ENCODE measurements at regions not wholly inside any gene's neighbourhood (a gene's known extent, or its start where the extent isn't known, plus 50 kb on each side); places are given as distances from the start of the nearest gene placed in this dataset.

GRCh38 chr10:44242826-44243225, 142.1 kb downstream of the CXCL12 start:
- intact Hi-C loops (cut with DNase I): no loop called here
- WGBS: 95% methylated on average over 3 of the region's 3 CpGs
- H3K4me3 ChIP-seq: no peak overlapping the region

GRCh38 chr10:44242091-44242490, 142.8 kb downstream of the CXCL12 start:
- WGBS: 96% methylated on average over 2 of the region's 2 CpGs
- H3K36me3 ChIP-seq: no peaks in the 10 kb centered on the region
- no peak overlapping the region for H3K27ac ChIP-seq
- no peaks in the 10 kb centered on the region for H3K27me3 ChIP-seq (replicated peaks; ENCODE audit: insufficient read depth)
- H3K4me1 ChIP-seq (replicated peaks): no peaks in the 10 kb centered on the region
- no peaks in the 10 kb centered on the region for H3K9me3 ChIP-seq
- DNase-seq (ENCODE audit: low spot score): no peak
- intact Hi-C loops (cut with DNase I): no loop called here
- H3K4me3 ChIP-seq: no peak overlapping the region
- TF ChIP-seq POLR2AphosphoS5 (IDR thresholded peaks at IDR 0.05): no peak
- no peak for TF ChIP-seq POLR2A (IDR thresholded peaks at IDR 0.05)
- no peak for TF ChIP-seq CTCF (IDR thresholded peaks at IDR 0.05)

More at GRCh38 chr10:44242826-44243225, 142.1 kb downstream of the CXCL12 start:
- TF ChIP-seq CTCF (IDR thresholded peaks at IDR 0.05) (no peak), POLR2A (IDR thresholded peaks at IDR 0.05) (no peak), POLR2AphosphoS5 (IDR thresholded peaks at IDR 0.05) (no peak)
- H3K9me3 ChIP-seq: no peaks in the 10 kb centered on the region
- no peaks in the 10 kb centered on the region for H3K36me3 ChIP-seq
- H3K27me3 ChIP-seq (replicated peaks; ENCODE audit: insufficient read depth): no peaks in the 10 kb centered on the region
- H3K27ac ChIP-seq: no peak overlapping the region
- DNase-seq (ENCODE audit: low spot score): no peak
- no peaks in the 10 kb centered on the region for H3K4me1 ChIP-seq (replicated peaks)

GRCh38 chr10:44240584-44241205, 144.2 kb downstream of the CXCL12 start:
- Histone ChIP-seq H3K36me3 (no peaks in the 10 kb centered on the region), H3K4me1 (replicated peaks) (no peaks in the 10 kb centered on the region), H3K27me3 (replicated peaks; ENCODE audit: insufficient read depth) (no peaks in the 10 kb centered on the region), H3K4me3 (no peak overlapping the region), H3K9me3 (no peaks in the 10 kb centered on the region), H3K27ac (no peak overlapping the region)
- no peak for DNase-seq (ENCODE audit: low spot score)
- no peak for TF ChIP-seq POLR2AphosphoS5 (IDR thresholded peaks at IDR 0.05)
- TF ChIP-seq POLR2A (IDR thresholded peaks at IDR 0.05): no peak
- WGBS: 89% methylated on average over 6 of the region's 6 CpGs
- intact Hi-C loops (cut with DNase I): no loop called here

GRCh38 chr10:44238212-44238611, 146.7 kb downstream of the CXCL12 start:
- Histone ChIP-seq H3K27me3 (replicated peaks; ENCODE audit: insufficient read depth) (no peaks in the 10 kb centered on the region), H3K27ac (no peak overlapping the region), H3K4me1 (replicated peaks) (no peaks in the 10 kb centered on the region), H3K4me3 (no peak overlapping the region), H3K9me3 (no peaks in the 10 kb centered on the region), H3K36me3 (no peaks in the 10 kb centered on the region)
- TF ChIP-seq POLR2AphosphoS5 (IDR thresholded peaks at IDR 0.05) (no peak), POLR2A (IDR thresholded peaks at IDR 0.05) (no peak), CTCF (IDR thresholded peaks at IDR 0.05) (no peak)
- no peak for DNase-seq (ENCODE audit: low spot score)
- WGBS: 90% methylated on average over 3 of the region's 3 CpGs
- intact Hi-C loops (cut with DNase I): no loop called here

GRCh38 chr10:44237364-44238049, 147.4 kb downstream of the CXCL12 start:
- intact Hi-C loops (cut with DNase I): no loop called here
- no peaks in the 10 kb centered on the region for H3K27me3 ChIP-seq (replicated peaks; ENCODE audit: insufficient read depth)
- TF ChIP-seq POLR2A (IDR thresholded peaks at IDR 0.05) (no peak), CTCF (IDR thresholded peaks at IDR 0.05) (no peak), POLR2AphosphoS5 (IDR thresholded peaks at IDR 0.05) (no peak)
- no peak overlapping the region for H3K27ac ChIP-seq
- no peak overlapping the region for H3K4me3 ChIP-seq
- 67% methylated on average over 1 of the region's 1 CpG for WGBS
- DNase-seq (ENCODE audit: low spot score): no peak
- no peaks in the 10 kb centered on the region for H3K36me3 ChIP-seq
- no peaks in the 10 kb centered on the region for H3K4me1 ChIP-seq (replicated peaks)
- no peaks in the 10 kb centered on the region for H3K9me3 ChIP-seq
